ENCODE measurements at regions not wholly inside any gene's neighbourhood (a gene's known extent, or its start where the extent isn't known, plus 50 kb on each side); places are given as distances from the start of the nearest gene placed in this dataset.

GRCh38 chr5:165783024-165783423 is 2277.6 kb downstream of the MAT2B start:
- FAIRE-seq (no peak), DNase-seq (no peak), ATAC-seq (no peak)
- intact Hi-C loops (cut with DNase I) = no loop called here
- no peaks in the 10 kb centered on the region for H3K27me3 ChIP-seq
- WGBS, 2 donors = 89 to 92% methylated on average over 4 of the region's 4 CpGs
- no peaks in the 10 kb centered on the region for H3K4me1 ChIP-seq
- no peak overlapping the region for H3K4me3 ChIP-seq
- no peak overlapping the region for H3K27ac ChIP-seq
- no peaks in the 10 kb centered on the region for H3K9me3 ChIP-seq
- TF ChIP-seq, protein P1, sequence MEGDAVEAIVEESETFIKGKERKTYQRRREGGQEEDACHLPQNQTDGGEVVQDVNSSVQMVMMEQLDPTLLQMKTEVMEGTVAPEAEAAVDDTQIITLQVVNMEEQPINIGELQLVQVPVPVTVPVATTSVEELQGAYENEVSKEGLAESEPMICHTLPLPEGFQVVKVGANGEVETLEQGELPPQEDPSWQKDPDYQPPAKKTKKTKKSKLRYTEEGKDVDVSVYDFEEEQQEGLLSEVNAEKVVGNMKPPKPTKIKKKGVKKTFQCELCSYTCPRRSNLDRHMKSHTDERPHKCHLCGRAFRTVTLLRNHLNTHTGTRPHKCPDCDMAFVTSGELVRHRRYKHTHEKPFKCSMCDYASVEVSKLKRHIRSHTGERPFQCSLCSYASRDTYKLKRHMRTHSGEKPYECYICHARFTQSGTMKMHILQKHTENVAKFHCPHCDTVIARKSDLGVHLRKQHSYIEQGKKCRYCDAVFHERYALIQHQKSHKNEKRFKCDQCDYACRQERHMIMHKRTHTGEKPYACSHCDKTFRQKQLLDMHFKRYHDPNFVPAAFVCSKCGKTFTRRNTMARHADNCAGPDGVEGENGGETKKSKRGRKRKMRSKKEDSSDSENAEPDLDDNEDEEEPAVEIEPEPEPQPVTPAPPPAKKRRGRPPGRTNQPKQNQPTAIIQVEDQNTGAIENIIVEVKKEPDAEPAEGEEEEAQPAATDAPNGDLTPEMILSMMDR (IDR thresholded peaks at IDR 0.05) = no peak
- H3K36me3 ChIP-seq = no peaks in the 10 kb centered on the region

GRCh38 chr5:165786073-165786472 is 2280.7 kb downstream of the MAT2B start:
- FAIRE-seq = no peak
- intact Hi-C loops (cut with DNase I) = no loop called here
- 59 to 61% methylated on average over 3 of the region's 3 CpGs for WGBS, 2 donors
- Histone ChIP-seq H3K4me1 (no peaks in the 10 kb centered on the region), H3K4me3 (no peak overlapping the region), H3K27ac (no peak overlapping the region), H3K27me3 (no peaks in the 10 kb centered on the region), H3K36me3 (no peaks in the 10 kb centered on the region), H3K9me3 (no peaks in the 10 kb centered on the region)
- TF ChIP-seq, protein P1 (IDR thresholded peaks at IDR 0.05) = no peak
- no peak for ATAC-seq
- DNase-seq = no peak

GRCh38 chr5:165795073-165795472 is 2289.7 kb downstream of the MAT2B start:
- H3K4me1 ChIP-seq = peaks cover 0 to 12% (median 5%) of the 10 kb centered on the region in 3 donors
- intact Hi-C loops (cut with DNase I) = no loop called here
- 17 to 30% methylated on average over 1 of the region's 1 CpG for WGBS, 2 donors
- H3K36me3 ChIP-seq = no peaks in the 10 kb centered on the region
- no peak for FAIRE-seq
- H3K4me3 ChIP-seq = no peak overlapping the region
- TF ChIP-seq, protein P1 (IDR thresholded peaks at IDR 0.05) = no peak
- ATAC-seq = peak in 2 of 4 donors; percentile 56 to 76
- H3K27ac ChIP-seq = no peak overlapping the region
- no peaks in the 10 kb centered on the region for H3K9me3 ChIP-seq
- H3K27me3 ChIP-seq = no peaks in the 10 kb centered on the region
- no peak for DNase-seq

GRCh38 chr5:165805756-165806155 is 2300.3 kb downstream of the MAT2B start:
- no peaks in the 10 kb centered on the region for H3K36me3 ChIP-seq

GRCh38 chr5:165808335-165808734 is 2302.9 kb downstream of the MAT2B start:
- DNase-seq = no peak
- Histone ChIP-seq H3K27me3 (no peaks in the 10 kb centered on the region), H3K36me3 (no peaks in the 10 kb centered on the region), H3K4me3 (no peak overlapping the region), H3K27ac (no peak overlapping the region), H3K4me1 (no peaks in the 10 kb centered on the region), H3K9me3 (no peaks in the 10 kb centered on the region)
- FAIRE-seq = no peak
- TF ChIP-seq, protein P1 (IDR thresholded peaks at IDR 0.05) = no peak
- 46 to 54% methylated on average over 3 of the region's 3 CpGs for WGBS, 2 donors
- intact Hi-C loops (cut with DNase I) = no loop called here
- no peak for ATAC-seq

More at GRCh38 chr5:165805756-165806155, 2300.3 kb downstream of the MAT2B start:
- H3K27me3 ChIP-seq = no peaks in the 10 kb centered on the region
- no peaks in the 10 kb centered on the region for H3K9me3 ChIP-seq
- TF ChIP-seq, protein P1 (IDR thresholded peaks at IDR 0.05) = no peak
- intact Hi-C loops (cut with DNase I) = no loop called here
- no peak overlapping the region for H3K27ac ChIP-seq
- H3K4me1 ChIP-seq = no peaks in the 10 kb centered on the region
- DNase-seq (no peak), FAIRE-seq (no peak), ATAC-seq (peak in 2 of 4 donors; percentile 18 to 71)
- 21 to 25% methylated on average over 4 of the region's 4 CpGs for WGBS, 2 donors
- no peak overlapping the region for H3K4me3 ChIP-seq

Measured in pancreas (tissue), 10 donors.